Thoracic aorta (tissue), 2 donors: ENCODE measurements at regions not wholly inside any gene's neighbourhood (a gene's known extent, or its start where the extent isn't known, plus 50 kb on each side); places are given as distances from the start of the nearest gene placed in this dataset.

ENCODE experiments used
- ATAC-seq: fragments of 150-250 bp; one replicate; pipeline ENCODE4 v1.8.0; 2017; ENCODE audit warnings: low read depth; ENCODE audit not compliant: insufficient number of reproducible peaks, low FRiP score
- DNase-seq: peaks from one replicate; pipeline ENCODE4 v3.0.0-alpha.2; 2020; ENCODE audit warnings: low spot score
- H3K27ac ChIP-seq, 2 donors: fragments of 200-600 bp; sonication (generic); 1 replicate in 1 of 2; 2 replicates in 1 of 2; pipeline ENCODE4 v1.5.1; 2016; ENCODE audit warnings: mild to moderate bottlenecking in 2 of 2, moderate library complexity in 2 of 2
- H3K27me3 ChIP-seq: fragments of 200-600 bp; sonication (generic); replicated peaks from 2 replicates; pipeline ENCODE4 v1.6.0; 2016; ENCODE audit warnings: mild to moderate bottlenecking; ENCODE audit not compliant: insufficient read depth
- H3K36me3 ChIP-seq: fragments of 200-600 bp; sonication (generic); one replicate; pipeline ENCODE4 v1.5.1; 2016
- H3K4me1 ChIP-seq, 2 donors: fragments of 200-600 bp; sonication (generic); 1 replicate in 1 of 2; 2 replicates in 1 of 2; pipeline versions ENCODE4 v1.5.1 to v1.6.0; 2016; ENCODE audit warnings: low read depth in 2 of 2, mild to moderate bottlenecking in 1 of 2; ENCODE audit not compliant: control insufficient read depth in 1 of 2
- H3K4me3 ChIP-seq: fragments of 200-600 bp; sonication (generic); 2 replicates; pipeline ENCODE4 v1.5.1; 2016; ENCODE audit warnings: mild to moderate bottlenecking
- H3K9me3 ChIP-seq: fragments of 200-600 bp; sonication (generic); 2 replicates; pipeline ENCODE4 v1.5.1; 2016
- TF ChIP-seq, protein P1 (sequence below): fragments of 200-600 bp; sonication (generic); IDR thresholded peaks from one replicate; pipeline ENCODE4 v1.5.1; 2019; ENCODE audit warnings: antibody characterized with exemption

DNA sequence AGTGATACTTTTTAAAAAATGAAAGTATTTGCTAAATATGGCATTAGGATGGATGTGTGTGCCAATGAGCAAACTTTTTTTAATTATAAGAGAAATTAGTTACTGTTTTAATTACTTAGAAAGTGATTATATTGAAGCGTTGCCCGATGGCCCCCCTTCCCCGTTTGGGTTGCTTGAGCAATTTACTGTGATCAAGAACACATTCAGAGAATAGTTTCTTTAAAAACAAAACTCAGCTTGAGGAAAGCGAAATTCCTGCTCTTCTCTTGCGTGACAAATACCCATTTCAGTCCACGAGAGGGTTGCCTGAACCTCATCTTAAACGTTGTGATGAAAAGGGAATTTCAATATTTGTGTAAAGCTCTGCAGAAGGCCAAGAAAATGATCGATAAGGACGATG, 234.1 kb downstream of the GATA3 start:
- DNase-seq (no peak), ATAC-seq (no peak)
- H3K27me3 ChIP-seq = no peaks in the 10 kb centered on the region
- no peak overlapping the region for H3K27ac ChIP-seq
- no peak overlapping the region for H3K4me3 ChIP-seq
- H3K9me3 ChIP-seq = no peaks in the 10 kb centered on the region
- H3K4me1 ChIP-seq = no peaks in the 10 kb centered on the region
- no peaks in the 10 kb centered on the region for H3K36me3 ChIP-seq
- TF ChIP-seq, protein P1, sequence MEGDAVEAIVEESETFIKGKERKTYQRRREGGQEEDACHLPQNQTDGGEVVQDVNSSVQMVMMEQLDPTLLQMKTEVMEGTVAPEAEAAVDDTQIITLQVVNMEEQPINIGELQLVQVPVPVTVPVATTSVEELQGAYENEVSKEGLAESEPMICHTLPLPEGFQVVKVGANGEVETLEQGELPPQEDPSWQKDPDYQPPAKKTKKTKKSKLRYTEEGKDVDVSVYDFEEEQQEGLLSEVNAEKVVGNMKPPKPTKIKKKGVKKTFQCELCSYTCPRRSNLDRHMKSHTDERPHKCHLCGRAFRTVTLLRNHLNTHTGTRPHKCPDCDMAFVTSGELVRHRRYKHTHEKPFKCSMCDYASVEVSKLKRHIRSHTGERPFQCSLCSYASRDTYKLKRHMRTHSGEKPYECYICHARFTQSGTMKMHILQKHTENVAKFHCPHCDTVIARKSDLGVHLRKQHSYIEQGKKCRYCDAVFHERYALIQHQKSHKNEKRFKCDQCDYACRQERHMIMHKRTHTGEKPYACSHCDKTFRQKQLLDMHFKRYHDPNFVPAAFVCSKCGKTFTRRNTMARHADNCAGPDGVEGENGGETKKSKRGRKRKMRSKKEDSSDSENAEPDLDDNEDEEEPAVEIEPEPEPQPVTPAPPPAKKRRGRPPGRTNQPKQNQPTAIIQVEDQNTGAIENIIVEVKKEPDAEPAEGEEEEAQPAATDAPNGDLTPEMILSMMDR = no peak

DNA sequence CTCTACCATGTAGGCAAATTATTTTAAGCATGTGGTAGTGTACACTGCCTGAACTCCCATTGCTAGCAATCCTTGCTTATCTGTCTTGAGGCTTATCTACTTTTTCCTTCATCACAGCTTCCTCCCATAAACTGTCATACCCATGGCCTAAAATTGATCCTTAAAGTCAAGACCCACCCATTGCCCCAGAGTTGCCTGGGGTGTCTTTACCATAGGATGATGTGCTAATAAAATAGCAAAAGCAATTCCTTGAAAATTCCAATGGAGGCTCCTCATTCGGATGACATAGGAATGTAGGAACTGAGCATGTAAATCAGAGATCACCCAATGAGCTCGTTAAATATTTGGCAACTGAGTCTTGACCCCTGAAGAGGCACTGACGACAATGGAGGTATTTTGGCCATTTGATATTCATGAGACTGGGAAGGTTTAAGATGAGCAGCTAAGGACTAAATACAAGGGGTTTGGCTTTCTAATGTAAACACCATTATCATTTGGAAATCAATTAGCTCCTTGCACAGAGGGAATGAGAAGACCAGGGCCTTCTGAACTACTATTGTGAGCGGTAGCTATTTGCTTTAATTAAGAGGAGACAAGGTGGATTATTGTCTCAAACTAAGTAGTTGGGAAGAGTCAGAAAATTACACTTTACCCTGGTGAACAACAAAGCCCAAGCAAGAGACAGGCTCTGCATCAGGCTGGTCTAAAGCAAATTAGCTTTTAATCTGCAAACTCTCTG, 234.9 kb downstream of the GATA3 start:
- TF ChIP-seq, protein P1 = no peak
- H3K27me3 ChIP-seq = no peaks in the 10 kb centered on the region
- H3K4me1 ChIP-seq = no peaks in the 10 kb centered on the region
- no peaks in the 10 kb centered on the region for H3K36me3 ChIP-seq
- ATAC-seq = no peak
- no peak overlapping the region for H3K27ac ChIP-seq
- H3K4me3 ChIP-seq = no peak overlapping the region
- no peaks in the 10 kb centered on the region for H3K9me3 ChIP-seq
- DNase-seq = no peak

DNA sequence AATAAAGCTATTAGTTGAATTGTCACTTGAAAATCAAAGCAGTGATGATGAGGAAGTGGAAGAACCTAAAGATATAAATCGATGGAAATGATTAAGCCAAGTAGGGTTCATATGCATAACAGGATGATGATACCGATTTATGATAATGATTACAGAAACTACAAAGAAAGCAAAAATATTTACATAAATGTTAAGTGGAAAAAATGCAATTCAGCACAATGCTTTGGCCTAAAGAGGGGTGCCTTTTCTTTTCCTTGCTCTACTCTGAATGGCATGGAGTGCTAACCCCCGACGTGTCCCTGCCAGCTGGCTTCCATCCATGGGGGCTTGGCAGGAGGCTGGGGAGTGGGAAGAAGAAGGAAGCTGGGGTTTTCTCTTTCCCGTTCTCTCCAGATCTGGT, 240.3 kb downstream of the GATA3 start:
- H3K4me1 ChIP-seq = no peaks in the 10 kb centered on the region
- no peak for ATAC-seq

DNA sequence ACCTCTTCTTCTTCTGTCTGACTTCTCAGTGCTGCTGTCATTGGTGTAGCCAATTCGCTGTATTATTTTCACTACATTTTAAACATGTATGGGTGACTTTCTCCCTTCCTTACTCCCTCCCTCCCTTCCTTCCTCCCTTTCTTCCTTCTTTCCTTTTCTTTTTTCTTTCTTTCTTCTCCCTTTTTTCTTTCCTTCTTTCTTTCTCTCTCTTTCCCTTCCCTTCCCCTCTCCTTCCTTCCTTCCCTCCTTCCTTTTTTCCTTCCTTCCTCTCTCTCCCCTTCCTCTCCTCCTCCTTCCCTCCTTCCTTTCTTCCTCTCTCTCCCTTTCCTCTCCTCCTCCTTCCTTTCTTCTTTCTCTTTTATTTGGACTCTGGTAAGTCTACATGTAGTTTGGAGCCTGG, 240.8 kb downstream of the GATA3 start:
- Histone ChIP-seq H3K36me3 (no peaks in the 10 kb centered on the region), H3K4me1 (no peaks in the 10 kb centered on the region), H3K27ac (no peak overlapping the region), H3K9me3 (no peaks in the 10 kb centered on the region), H3K27me3 (no peaks in the 10 kb centered on the region), H3K4me3 (no peak overlapping the region)
- no peak for DNase-seq
- TF ChIP-seq, protein P1 = no peak
- ATAC-seq = no peak

More for the DNA sequence above, 240.3 kb downstream of the GATA3 start:
- no peak overlapping the region for H3K4me3 ChIP-seq
- no peaks in the 10 kb centered on the region for H3K9me3 ChIP-seq
- no peaks in the 10 kb centered on the region for H3K27me3 ChIP-seq
- no peak for DNase-seq
- TF ChIP-seq, protein P1 = no peak
- no peaks in the 10 kb centered on the region for H3K36me3 ChIP-seq
- H3K27ac ChIP-seq = no peak overlapping the region

DNA sequence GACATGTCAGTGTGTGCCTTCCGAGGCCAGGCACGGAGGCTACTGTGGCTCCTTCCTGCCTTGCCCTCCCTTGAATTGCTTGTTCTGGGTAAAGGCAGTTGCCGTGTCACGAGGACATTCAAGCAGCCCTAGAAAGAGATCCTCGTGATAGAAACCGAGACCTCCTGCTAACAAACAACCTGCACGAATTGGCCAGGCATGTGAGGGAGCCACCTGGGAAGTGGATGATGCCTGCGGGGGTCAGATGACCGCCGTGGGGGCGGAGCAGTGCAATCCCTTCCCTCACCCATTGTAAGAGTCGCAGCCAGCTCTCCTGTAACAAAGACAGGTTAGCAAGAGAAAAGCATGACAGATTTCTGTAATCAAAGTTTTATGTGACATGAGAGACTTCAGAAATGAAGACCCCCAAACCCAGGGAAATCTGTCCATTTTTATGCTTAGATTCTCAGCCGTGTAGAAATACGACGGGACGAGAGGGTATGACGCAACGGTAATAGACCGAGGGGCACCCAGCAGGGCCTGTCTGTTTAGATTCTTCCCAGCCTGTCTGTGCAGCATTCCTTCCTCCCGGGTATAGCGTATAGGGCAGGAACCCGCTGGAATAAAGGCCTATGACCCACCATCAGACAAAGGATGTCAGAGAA, 241.7 kb downstream of the GATA3 start:
- TF ChIP-seq, protein P1 = no peak
- no peak overlapping the region for H3K4me3 ChIP-seq
- ATAC-seq = no peak

More for the DNA sequence above, 241.7 kb downstream of the GATA3 start:
- DNase-seq = no peak
- H3K27ac ChIP-seq = no peak overlapping the region
- no peaks in the 10 kb centered on the region for H3K9me3 ChIP-seq
- no peaks in the 10 kb centered on the region for H3K27me3 ChIP-seq
- no peaks in the 10 kb centered on the region for H3K4me1 ChIP-seq
- H3K36me3 ChIP-seq = no peaks in the 10 kb centered on the region
